SK-N-DZ (cell line): ENCODE measurements at regions not wholly inside any gene's neighbourhood (a gene's known extent, or its start where the extent isn't known, plus 50 kb on each side); places are given as distances from the start of the nearest gene placed in this dataset.
A peak's percentile ranks its signal among the peaks of the same experiment; 100 is the strongest.
"Not testable (repeated sequence)": the region's sequence is repeated elsewhere in the genome, so short reads cannot be mapped to it uniquely, and the experiment has no call there.

Experiments used
- DNase-seq: peaks from one replicate; pipeline ENCODE4 v3.0.0-alpha.2; 2015; ENCODE audit warnings: low spot score

DNA sequence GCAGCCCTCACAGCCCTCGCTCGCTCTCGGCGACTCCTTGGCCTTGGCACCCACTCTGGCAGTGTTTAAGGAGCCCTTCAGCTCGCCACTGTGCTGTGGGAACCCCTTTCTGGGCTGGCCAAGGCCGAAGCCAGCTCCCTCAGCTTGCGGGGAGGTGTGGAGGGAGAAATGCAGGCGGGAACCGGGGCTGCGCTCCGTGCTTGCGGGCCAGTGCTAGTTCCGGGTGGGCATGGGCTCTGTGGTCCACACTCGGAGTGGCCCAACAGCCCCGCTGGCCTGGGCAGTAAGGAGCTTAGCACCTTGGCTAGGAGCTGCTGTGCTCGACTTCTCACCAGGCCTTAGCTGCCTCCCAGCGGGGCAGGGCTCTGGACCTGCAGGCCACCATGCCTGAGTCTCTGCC lies 192.6 kb downstream of the COX18 start:
- no peak for DNase-seq

GRCh38 chr4:72875545-72875944 lies 194.0 kb downstream of the COX18 start:
- DNase-seq = no peak

GRCh38 chr4:72875138-72875537 lies 194.4 kb downstream of the COX18 start:
- no peak for DNase-seq

GRCh38 chr4:72864898-72865297 lies 204.6 kb downstream of the COX18 start:
- DNase-seq = no peak

DNA sequence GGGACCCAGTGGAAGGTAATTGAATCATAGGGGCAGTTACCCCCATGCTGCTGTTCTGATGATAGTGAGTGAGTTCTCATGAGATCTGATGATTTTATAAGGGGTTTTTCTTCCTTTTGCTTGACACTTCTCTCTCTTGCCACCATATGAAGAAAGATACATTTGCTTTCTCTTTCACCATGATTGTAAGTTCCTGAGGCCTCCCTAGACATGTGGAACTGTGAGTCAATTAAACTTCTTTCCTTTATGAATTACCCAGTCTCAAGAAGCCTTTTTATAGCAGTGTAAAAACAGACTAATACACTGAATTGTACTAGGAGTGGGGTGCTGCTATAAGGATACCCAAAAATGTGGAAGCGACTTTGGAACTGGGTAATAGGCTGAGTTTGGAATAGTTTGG lies 205.2 kb downstream of the COX18 start:
- DNase-seq = not testable (repeated sequence)

- no peak for DNase-seq
Measured at GRCh38 chr4:72860766-72861165, 208.8 kb downstream of the COX18 start.

DNA sequence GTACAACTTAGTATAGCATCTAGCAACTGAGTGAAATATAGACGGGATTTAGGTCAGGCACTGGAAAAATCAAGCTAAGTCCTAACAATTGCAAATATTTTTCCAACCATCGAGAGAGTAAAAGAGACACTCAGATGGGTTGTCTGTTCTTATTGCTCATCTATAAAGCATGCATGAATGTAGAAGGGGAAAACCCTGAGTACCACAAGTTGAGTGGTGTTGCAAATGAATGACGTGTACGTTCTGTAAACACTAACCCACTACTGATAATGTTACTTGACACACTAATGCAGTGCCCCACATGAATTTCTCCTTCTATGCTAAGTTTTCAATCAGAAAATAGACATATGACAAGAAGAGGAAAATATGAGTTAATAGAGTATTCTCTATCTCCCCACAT lies 211.2 kb downstream of the COX18 start:
- DNase-seq = no peak

- DNase-seq = no peak
Measured at GRCh38 chr4:72857787-72858186, 211.7 kb downstream of the COX18 start.

- DNase-seq = no peak
Measured at GRCh38 chr4:72857216-72857615, 212.3 kb downstream of the COX18 start.

DNA sequence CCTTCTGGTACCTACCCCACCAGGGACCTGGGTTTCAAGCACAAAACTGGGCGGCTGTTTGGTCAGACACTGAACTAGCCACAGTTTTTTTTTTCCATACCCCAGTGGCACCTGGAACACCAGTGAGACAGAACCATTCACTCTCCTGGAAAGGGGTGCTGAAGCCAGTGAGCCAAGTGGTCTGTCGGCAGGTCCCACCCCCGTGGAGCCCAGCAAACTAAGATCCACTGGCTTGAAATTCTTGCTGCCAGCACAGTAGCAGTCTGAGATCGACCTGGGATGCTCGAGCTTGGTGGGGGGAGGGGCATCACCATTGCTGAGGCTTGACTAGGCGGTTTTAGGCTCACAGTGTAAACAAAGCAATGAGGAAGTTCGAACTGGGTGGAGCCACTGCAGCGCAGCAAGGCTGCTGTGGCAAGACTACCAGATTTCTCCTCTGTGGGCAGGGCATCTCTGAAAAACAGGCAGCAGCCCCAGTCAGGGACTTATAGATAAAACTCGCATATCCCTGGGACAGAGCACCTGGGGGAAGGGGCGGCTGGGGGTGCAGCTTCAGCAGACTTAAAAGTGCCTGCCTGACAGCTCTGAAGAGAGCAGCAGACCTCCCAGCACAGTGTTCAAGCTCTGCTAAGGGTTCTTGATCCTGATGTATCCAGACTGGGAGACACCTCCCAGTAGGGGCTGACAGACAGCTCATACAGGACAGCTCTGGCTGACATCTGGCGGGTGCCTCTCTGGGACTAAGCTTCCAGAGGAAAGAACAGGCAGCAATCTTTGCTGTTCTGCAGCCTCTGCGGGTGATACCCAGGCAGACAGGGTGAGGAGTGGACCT lies 223.0 kb downstream of the COX18 start:
- peak; percentile 10 for DNase-seq

GRCh38 chr4:72843466-72843865 lies 226.1 kb downstream of the COX18 start:
- no peak for DNase-seq

- DNase-seq = no peak
Measured at GRCh38 chr4:72842323-72842722, 227.2 kb downstream of the COX18 start.

GRCh38 chr4:72840166-72840565 lies 229.3 kb downstream of the COX18 start:
- not testable (repeated sequence) for DNase-seq

GRCh38 chr4:72828864-72829263 lies 240.7 kb downstream of the COX18 start:
- no peak for DNase-seq

GRCh38 chr4:72827968-72828367 lies 241.5 kb downstream of the COX18 start:
- no peak for DNase-seq

GRCh38 chr4:72820107-72820506 lies 249.4 kb downstream of the COX18 start:
- no peak for DNase-seq

DNA sequence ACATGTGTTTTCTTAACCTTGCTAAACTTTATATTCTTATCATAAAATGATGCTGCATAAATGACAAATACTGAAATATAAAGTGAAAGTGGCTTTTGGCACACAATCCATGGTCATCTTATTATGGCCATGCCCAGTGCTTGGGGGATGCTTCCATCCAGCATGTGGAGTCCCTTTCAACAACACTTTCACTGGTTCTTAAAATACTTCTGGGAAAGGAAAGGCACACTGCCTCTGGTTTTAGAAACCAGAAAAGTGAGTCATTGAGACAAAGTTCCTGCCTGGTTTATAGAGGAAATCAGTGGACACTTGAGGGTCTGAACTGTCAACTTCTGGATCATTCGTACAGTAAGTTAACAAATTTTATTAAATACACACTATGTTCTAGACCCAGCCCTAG lies 248.0 kb upstream of the ADAMTS3 start:
- DNase-seq = no peak

DNA sequence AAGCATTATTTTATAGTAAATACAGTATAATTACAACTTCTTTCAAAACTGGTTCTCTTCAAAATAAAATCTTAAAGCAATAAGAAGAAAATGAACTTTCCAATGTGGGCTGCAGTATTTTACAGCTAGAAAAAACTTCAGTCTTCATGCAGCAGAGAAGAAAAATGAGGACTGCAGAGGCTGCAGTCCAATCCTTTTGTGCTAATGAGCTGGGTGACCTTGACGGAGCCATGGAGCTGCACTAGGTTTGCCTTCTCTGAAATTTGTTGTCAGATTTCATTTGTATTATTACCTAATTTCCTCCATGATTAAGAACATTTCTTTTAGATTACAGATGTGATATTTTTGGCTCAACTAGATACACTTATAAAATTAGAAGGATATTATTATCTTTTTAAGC lies 245.2 kb upstream of the ADAMTS3 start:
- DNase-seq = no peak

DNA sequence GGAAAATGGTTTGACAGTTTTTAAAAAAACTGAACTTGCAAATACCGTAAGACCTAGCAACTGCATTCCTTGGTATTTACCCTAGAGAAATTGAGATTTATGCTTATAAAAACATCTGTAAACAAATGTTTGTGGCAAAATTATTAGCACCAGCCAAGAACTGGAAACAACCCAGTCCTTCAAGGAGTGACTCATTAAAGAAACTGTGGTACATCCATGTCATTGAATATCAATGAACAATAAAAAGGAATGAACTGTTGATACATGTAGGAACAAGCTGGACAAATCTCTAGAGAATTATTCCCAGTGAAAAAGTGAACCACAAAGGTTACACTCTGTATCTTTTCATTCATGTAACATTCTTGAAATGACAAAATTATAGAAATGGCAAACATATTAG lies 240.2 kb upstream of the ADAMTS3 start:
- no peak for DNase-seq

DNA sequence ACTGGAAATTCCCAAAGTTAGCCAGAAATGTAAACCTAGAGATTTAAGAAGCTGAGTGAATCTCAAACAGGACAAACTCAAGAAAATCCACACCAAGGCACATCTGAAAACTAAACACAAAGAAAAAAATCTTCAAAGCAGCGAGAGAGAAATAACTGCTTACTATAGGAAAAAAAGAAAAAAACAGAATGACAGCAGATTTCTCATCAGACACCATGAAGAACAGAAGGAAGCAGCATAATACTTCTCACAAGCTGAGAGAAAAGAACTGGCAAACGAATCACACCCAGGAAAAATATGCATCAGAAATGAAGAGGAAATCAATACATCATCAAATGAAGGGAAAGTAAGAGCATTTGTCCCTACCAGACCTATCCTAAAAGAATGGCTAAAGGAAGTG lies 236.3 kb upstream of the ADAMTS3 start:
- DNase-seq = no peak

GRCh38 chr4:72797486-72797885 lies 228.5 kb upstream of the ADAMTS3 start:
- no peak for DNase-seq

- no peak for DNase-seq
Measured at GRCh38 chr4:72791054-72791453, 222.0 kb upstream of the ADAMTS3 start.

DNA sequence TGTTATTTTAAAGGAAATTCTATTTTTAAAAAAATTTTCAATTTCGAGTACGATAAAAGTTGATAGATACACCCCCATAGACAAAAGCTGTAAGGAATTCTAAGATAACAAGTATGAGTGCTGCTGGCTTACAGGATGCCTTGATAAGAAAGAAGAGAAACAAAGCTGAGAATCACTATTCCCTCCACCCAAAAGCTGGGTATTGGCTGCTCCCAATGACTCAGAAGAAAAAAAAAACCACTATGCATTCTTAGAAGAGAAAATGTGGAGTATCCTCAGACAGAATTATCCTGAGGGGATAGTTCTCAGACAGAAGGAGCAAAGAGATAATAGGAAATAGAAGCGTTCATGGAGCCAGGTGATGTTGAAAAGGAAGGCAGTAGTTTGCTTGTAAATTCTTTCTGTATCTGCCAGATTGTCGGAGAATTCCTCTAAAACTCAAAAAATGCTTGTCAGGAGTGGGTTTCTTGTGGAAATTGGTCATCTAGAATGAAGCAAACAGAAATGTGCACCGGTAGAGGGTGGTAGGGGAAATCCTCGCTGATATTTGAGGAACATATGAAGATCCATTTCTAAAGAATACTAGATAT lies 217.5 kb upstream of the ADAMTS3 start:
- no peak for DNase-seq
